Erythroblast (primary cell): ENCODE measurements at regions not wholly inside any gene's neighbourhood (a gene's known extent, or its start where the extent isn't known, plus 50 kb on each side); places are given as distances from the start of the nearest gene placed in this dataset.

Experiments
- GATA1 ChIP-seq: IDR thresholded peaks from 2 replicates; pipeline ENCODE4 v1.6.1; 2011; ENCODE audit warnings: low read depth, mild to moderate bottlenecking, control low read depth, low read length, moderate library complexity
- POLR2A ChIP-seq: IDR thresholded peaks from 2 replicates; pipeline ENCODE4 v1.6.1; 2011; ENCODE audit warnings: mild to moderate bottlenecking, low read length

DNA sequence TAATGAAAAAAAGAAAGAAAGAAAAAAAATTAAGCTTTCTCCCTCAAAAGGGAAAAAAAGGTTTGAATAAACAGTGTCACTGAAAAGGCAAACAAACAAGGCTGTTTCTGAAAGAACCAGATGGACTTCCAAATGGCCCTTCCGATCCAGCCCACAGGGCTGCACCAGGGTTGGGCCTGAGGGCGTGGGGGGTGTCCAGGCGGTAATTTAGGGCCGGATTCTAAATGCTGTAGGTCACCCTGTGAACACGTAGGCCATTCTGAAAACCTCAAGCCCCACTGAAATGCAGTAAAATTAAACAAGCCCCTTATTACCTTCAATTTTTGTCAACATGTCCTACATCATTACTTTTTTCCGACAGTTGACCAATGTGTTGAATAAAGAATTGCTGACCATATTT lies 132.1 kb downstream of the HSD17B3 start:
- TF ChIP-seq POLR2A (no peak), GATA1 (no peak)
